Heart left ventricle (tissue), 13 donors: ENCODE measurements at regions not wholly inside any gene's neighbourhood (a gene's known extent, or its start where the extent isn't known, plus 50 kb on each side); places are given as distances from the start of the nearest gene placed in this dataset.

Experiments
- POLR2A ChIP-seq, 2 donors: fragments of 450-650 bp; IDR thresholded peaks; one replicate each; pipeline ENCODE4 v1.6.1; 2017; ENCODE audit warnings: antibody characterized with exemption in 2 of 2, mild to moderate bottlenecking in 2 of 2, moderate library complexity in 2 of 2
- TF ChIP-seq, protein P1 (sequence below), 12 donors: fragments of 200-600 bp; sonication (generic) in 4 of 12; IDR thresholded peaks; one replicate each; pipeline versions ENCODE4 v1.5.0 to v1.8.0; 2018 to 2022; ENCODE audit warnings: antibody characterized with exemption in 12 of 12, mild to moderate bottlenecking in 5 of 12
- donor health status: ischemic (EF 13 %, LVEDD 7.1; RV severe dilation, severe dysfunction).
- donor health status: DM: no; HTN: yes; CAD: no.
- donor health status: DM: no; HTN: no; CAD: no.
- donor health status: ischemic (EF 25% LVEDD 6.9; RV normal size, moderate dysfunction).
- donor health status: ischemic (EF 25% LVEDD 5.7; RV mildly dilated, moderate dysfunction).
- donor health status: ischemic (EF 35%, LVEDD 5.7; RV mildly dilated, moderate dysfunction).
- donor health status: nonischemic (EF 11% LVEDD 7.7; RV severe dilation, severe dysfunction).
- donor health status: DM: yes; HTN: yes; CAD: no.
- donor health status: PGD.
- donor health status: ischemic (EF 29% LVEDD 5.4; RV normal size, mild dysfunction).
- donor health status: nonischemic (EF 23%, LVEDD 6.1; RV moderate dilation, normal function).

GRCh38 chr19:31821346-31821745, 472.1 kb upstream of the TSHZ3 start:
- TF ChIP-seq, protein P1, sequence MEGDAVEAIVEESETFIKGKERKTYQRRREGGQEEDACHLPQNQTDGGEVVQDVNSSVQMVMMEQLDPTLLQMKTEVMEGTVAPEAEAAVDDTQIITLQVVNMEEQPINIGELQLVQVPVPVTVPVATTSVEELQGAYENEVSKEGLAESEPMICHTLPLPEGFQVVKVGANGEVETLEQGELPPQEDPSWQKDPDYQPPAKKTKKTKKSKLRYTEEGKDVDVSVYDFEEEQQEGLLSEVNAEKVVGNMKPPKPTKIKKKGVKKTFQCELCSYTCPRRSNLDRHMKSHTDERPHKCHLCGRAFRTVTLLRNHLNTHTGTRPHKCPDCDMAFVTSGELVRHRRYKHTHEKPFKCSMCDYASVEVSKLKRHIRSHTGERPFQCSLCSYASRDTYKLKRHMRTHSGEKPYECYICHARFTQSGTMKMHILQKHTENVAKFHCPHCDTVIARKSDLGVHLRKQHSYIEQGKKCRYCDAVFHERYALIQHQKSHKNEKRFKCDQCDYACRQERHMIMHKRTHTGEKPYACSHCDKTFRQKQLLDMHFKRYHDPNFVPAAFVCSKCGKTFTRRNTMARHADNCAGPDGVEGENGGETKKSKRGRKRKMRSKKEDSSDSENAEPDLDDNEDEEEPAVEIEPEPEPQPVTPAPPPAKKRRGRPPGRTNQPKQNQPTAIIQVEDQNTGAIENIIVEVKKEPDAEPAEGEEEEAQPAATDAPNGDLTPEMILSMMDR (IDR thresholded peaks at IDR 0.05) = no peak
- TF ChIP-seq POLR2A (IDR thresholded peaks at IDR 0.05) = no peak
